ENCODE measurements at regions not wholly inside any gene's neighbourhood (a gene's known extent, or its start where the extent isn't known, plus 50 kb on each side); places are given as distances from the start of the nearest gene placed in this dataset.

DNA sequence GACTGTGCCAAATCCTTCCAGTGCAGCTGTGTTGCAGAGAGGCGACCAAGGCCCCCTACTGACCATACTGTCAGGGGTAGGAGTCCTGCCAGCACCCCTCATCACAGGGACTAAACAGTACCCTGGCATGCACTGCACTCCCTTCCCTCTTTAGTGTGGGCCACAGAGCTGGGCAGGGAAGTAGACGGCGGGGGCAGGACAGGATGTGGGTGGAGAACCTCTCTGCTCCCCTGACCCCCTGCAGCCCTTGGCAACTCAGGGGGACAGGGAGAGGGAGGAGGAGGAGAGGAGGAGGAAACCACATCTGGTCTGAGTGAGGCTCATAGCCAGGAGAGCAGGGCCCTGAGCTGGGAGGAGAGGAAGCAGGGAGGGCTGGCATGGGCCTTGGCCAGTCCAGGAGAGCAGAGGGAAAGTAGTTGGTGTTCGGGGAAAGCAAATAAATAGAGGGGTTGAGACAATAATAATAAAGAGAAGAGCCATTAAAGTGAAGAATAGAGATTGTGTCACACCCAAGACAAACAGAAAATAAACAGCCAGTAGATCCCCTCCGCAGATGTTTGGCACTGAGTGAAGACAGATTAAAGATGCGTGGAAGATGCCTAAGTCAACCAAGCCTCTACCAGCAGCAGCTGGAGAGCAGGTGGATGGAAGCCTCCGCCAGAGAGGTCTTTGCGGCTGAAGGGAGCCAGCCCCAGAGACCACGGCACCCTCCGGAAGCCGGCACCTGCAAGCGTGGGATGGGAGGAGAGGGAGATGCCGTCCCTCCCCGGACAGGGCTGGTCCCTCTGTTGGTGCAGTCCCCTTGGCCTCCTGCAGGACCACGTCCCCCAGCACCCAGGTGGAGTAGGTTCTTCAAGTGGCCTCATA is 61.5 kb downstream of the RPUSD4 start:
- TF ChIP-seq, protein P1, sequence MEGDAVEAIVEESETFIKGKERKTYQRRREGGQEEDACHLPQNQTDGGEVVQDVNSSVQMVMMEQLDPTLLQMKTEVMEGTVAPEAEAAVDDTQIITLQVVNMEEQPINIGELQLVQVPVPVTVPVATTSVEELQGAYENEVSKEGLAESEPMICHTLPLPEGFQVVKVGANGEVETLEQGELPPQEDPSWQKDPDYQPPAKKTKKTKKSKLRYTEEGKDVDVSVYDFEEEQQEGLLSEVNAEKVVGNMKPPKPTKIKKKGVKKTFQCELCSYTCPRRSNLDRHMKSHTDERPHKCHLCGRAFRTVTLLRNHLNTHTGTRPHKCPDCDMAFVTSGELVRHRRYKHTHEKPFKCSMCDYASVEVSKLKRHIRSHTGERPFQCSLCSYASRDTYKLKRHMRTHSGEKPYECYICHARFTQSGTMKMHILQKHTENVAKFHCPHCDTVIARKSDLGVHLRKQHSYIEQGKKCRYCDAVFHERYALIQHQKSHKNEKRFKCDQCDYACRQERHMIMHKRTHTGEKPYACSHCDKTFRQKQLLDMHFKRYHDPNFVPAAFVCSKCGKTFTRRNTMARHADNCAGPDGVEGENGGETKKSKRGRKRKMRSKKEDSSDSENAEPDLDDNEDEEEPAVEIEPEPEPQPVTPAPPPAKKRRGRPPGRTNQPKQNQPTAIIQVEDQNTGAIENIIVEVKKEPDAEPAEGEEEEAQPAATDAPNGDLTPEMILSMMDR (IDR thresholded peaks at IDR 0.05): no peak
- no peak for TF ChIP-seq POLR2A (IDR thresholded peaks at IDR 0.05)

All from heart left ventricle (tissue), 13 donors.